Embryonic facial prominence (tissue), 1 donor: ENCODE measurements at regions not wholly inside any gene's neighbourhood (a gene's known extent, or its start where the extent isn't known, plus 50 kb on each side); places are given as distances from the start of the nearest gene placed in this dataset.
"Not testable (repeated sequence)": the region's sequence is repeated elsewhere in the genome, so short reads cannot be mapped to it uniquely, and the experiment has no call there.

Source experiments
- DNase-seq: peaks from one replicate; pipeline ENCODE4 v3.0.0-alpha.2; 2016; ENCODE audit errors: extremely low spot score

- DNase-seq: no peak
Measured at GRCh38 chr7:81433692-81434331, 336.0 kb downstream of the HGF start.

DNA sequence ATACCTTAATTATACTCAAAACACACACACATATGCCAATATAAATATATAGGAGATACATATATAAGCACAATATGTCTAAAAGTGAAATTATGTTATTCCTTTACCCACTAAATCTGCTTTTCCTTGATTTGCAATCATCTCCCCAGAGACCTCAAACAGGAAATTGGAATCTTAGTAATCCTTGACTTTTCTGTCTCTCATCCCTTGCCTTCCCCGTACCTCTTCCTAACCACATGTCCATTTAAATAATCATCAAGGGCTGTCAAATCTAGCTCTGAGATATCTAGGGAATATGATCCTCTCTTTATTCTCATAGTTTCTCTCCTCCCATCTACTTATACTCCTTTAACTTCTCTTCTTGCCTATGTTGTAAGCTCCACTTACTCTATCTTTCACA is 336.6 kb downstream of the HGF start:
- no peak for DNase-seq

DNA sequence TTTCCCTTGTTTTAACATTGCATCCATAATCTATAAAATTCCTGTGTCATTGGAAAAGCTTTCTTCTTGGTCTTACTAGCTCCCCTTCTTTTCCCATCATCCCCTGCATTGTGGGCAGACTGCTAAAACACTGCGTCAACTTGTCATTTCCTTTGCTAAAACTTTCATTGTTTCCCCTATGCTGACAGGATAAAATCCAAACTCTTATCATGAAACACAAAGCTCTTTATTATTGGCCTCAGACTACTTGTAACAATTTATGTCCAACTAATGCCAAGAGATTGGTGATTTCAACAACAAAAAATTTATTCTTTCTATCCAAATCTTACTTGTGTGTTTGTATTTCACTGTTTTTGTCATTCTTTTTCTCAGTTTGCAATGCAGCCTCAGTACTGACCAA is 339.1 kb downstream of the HGF start:
- no peak for DNase-seq

- no peak for DNase-seq
Measured at GRCh38 chr7:81430150-81430549, 339.7 kb downstream of the HGF start.

DNA sequence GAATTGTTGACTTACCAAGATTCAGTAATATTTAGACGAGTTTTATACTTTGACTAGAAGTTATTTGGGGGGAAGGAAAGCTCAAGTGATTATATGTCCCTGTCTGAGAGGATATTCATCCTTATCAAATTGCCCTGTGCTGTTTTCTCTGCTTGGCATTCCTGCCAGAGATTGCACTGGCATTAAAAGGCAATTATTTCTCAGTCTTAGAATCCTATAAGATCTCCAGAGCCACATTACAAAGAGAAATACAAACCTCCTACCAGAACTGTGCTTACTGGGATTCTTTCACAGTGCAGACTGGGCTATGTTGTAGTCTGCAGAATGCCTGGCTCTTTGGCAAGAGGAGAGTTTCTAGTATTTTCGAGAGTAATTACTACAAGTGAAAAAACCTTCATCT is 342.4 kb downstream of the HGF start:
- no peak for DNase-seq

GRCh38 chr7:81420526-81421226 is 349.2 kb downstream of the HGF start:
- DNase-seq: no peak

DNA sequence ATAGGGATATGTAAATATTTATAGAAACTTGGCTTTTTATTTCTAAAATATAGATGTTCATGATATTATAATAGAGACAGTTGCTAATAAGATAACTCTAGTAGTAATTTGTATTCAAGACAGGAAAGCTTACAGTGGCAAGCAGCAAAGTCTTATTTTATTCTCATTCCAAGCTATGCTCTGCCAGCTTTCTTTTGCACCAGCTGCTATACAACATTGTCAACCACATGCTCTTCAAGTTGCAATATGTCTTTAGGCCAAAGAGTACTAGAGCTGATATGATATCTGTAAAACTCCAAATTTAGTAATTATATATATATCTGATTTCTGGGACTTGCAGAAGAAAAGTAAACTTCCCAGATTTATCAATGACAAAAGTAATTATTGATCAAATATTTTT is 350.1 kb downstream of the HGF start:
- DNase-seq: no peak

- DNase-seq: no peak
Measured at GRCh38 chr7:81416659-81417058, 353.2 kb downstream of the HGF start.

- DNase-seq: no peak
Measured at GRCh38 chr7:81415181-81415580, 354.7 kb downstream of the HGF start.

DNA sequence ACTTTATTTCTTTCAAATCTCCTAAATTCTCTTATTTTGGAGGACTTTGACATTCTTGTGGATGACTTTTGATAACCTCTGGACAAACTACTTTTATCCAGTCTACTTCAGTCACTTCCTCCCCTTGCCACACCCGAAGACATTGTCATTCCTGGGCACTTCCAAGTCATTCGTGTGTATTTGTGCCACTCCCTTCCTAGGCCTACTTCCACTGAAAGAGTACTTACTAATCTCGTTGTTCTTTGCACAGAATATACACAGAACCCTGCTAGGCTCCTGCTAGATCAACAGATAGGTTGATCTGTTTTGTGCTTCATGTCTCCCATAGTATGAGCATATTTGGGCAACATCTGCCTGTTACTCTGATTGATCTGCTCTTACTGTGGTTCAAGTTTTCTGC is 355.4 kb downstream of the HGF start:
- DNase-seq: no peak

- DNase-seq: no peak
Measured at GRCh38 chr7:81410471-81411117, 359.3 kb downstream of the HGF start.

DNA sequence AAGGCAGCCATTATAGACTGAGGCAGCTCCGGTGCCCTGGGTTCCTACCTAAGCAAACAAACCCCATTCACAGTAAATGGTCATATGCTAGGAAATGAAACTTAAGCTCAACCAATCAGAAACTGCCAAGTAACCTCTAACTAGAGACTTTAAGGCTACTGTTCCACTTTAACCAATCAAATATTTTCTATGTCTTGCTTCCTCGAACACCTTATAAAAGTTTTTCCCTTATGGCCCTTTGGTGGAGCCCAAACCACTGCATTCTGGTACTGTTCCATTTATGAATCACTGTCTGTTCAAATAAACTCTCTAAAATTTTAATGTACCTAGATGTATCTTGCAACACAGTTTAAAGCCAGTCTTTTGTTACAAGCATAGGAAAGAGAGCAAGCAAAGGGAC is 361.1 kb downstream of the HGF start:
- no peak for DNase-seq

- no peak for DNase-seq
Measured at GRCh38 chr7:81407094-81407493, 362.8 kb downstream of the HGF start.

GRCh38 chr7:81404669-81405068 is 365.2 kb downstream of the HGF start:
- no peak for DNase-seq

- no peak for DNase-seq
Measured at GRCh38 chr7:81402227-81402626, 367.6 kb downstream of the HGF start.

GRCh38 chr7:81399471-81399870 is 370.4 kb downstream of the HGF start:
- DNase-seq: no peak

DNA sequence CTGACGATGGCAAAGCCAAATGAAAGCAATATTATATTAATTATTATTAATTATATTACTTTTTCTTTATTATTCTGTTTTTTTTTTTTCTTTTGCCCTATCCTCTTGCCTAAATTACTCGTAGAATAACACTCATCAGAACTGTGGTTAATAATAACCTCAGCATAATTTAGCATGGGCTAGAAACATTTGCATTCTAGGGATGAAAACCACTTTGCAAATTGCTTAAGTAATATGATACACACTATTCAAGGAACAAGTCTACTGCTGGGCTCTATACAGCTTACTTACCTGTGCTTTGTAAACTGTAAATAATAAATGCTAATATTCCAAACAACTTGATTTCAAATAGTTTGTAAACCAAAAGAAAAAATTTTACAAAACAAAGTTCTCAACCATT is 375.8 kb downstream of the HGF start:
- DNase-seq: no peak

- DNase-seq: no peak
Measured at GRCh38 chr7:81393018-81393417, 376.8 kb downstream of the HGF start.

DNA sequence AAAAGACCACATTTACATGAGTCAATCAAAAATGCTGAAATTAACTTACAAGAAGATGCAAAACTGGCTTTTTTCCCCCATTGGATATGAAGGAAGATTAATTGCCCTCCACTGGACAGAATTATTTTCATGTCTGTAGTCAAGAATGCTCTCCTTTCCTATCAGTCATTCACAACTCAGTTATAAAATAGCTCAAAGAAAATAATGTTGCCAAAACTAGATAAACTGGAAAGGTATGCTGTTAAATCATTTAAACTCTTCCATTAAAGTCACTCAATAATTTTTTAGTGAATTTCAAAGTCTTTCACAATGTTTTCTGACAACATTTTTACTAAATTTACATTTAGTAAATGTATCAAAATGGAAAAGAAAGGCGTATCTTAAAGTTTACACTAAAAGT is 384.5 kb downstream of the HGF start:
- no peak for DNase-seq

DNA sequence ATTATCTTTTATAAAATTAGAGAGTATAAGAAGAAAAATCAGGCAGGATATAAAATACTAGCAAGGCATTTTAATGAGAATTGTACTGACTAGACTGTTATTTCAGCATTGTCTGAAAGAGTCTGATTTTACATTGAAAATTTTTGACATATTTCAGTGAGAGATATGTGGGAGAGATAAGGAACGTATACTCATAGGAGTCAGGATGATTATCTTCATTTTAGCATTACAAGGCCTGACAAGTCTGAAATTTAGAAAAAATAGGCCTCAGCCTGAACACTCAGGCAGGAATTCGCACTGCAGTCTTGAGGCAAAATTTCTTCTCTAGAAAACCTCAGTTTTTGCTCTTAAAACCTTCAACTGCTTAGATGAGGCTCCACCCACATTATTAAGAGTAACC is 386.0 kb downstream of the HGF start:
- no peak for DNase-seq

GRCh38 chr7:81374641-81375040 is 395.2 kb downstream of the HGF start:
- not testable (repeated sequence) for DNase-seq

- no peak for DNase-seq
Measured at GRCh38 chr7:81370822-81371221, 399.0 kb downstream of the HGF start.

DNA sequence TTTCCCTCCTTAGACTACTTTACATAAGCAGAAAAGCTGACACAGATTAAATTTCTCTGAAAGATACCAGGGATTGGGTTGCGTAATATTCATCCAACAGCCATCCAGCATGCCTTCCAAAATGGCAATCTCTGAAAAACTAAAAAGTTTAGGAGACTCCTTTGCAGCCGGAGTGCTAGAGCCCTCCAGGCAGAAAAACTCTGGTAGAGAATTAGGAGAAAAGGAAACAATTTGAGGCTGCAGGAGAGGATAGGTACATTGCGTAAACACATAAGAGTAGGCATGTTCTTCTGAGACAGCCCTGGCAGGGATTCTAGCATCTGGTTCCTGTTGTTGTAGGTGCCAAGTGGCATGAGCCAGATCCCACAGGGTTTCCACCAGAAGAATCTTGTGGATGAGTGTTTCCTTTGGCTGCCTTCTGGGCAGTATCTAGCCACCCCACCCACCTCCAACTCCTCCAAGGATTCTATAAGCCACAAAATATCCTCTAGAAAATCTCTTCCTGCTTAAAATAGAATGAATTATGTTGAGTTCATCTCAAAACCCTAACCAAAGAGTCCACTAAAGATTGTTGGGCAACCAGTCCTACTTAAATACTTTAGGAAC is 402.4 kb downstream of the HGF start:
- DNase-seq: no peak
